ENCODE measurements at regions not wholly inside any gene's neighbourhood (a gene's known extent, or its start where the extent isn't known, plus 50 kb on each side); places are given as distances from the start of the nearest gene placed in this dataset.

DNA sequence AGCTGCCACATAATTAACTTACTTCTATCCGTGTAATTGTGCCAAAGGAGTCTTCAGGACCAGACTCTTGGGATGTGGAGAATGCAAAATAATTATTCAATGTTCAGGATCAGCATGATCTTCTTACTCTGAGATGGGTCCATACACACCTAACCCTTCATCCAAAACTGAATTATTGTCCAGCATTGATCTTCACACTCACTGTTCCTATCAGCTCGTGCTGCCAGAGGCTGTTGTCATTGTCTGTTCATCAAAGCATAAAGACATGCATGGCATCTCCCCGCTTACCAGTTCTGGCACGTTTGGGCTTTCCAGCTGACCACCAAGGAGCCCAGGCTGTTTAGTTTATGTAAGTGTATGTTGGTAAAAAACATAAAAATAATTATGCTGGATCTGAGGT lies 1090.7 kb downstream of the DNAJB9 start:
- H3K4me1 ChIP-seq (ENCODE audit: control insufficient read depth in 4 of 4, insufficient read depth in 4 of 4, low read length in 3 of 4), result no peaks in the 10 kb centered on the region
- no peak overlapping the region for H3K27ac ChIP-seq (ENCODE audit: low read depth in 1 of 2, low read length in 2 of 2)
- WGBS, result 68% methylated on average over 4 of the region's 4 CpGs
- TF ChIP-seq GABPA (IDR thresholded peaks at IDR 0.05 in 1 of 2, conservative IDR thresholded peaks at IDR 0.05 in 1 of 2) (no peak), EGR1 (IDR thresholded peaks at IDR 0.05; ENCODE audit: low read depth in 2 of 2) (no peak), SP1 (IDR thresholded peaks at IDR 0.05) (no peak), TAF1 (conservative IDR thresholded peaks at IDR 0.05) (no peak), NR2F2 (IDR thresholded peaks at IDR 0.05) (no peak), REST (IDR thresholded peaks at IDR 0.05) (no peak), JUND (IDR thresholded peaks at IDR 0.05) (no peak), ZBTB33 (IDR thresholded peaks at IDR 0.05) (no peak), HNF4A (conservative IDR thresholded peaks at IDR 0.05) (no peak)
- TF ChIP-seq, protein P1, sequence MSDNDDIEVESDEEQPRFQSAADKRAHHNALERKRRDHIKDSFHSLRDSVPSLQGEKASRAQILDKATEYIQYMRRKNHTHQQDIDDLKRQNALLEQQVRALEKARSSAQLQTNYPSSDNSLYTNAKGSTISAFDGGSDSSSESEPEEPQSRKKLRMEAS (IDR thresholded peaks at IDR 0.05), result no peak
- DNase-seq (ENCODE audit: low spot score), result no peak
- H3K36me3 ChIP-seq (ENCODE audit: control insufficient read depth in 4 of 4, insufficient read depth in 3 of 4, low read depth in 1 of 4, low read length in 3 of 4), result no peaks in the 10 kb centered on the region
- H3K9me3 ChIP-seq (ENCODE audit: control insufficient read depth in 4 of 4, low read length in 3 of 4), result no peaks in the 10 kb centered on the region
- no peak overlapping the region for H3K4me3 ChIP-seq (ENCODE audit: low read depth in 1 of 3, low read length in 3 of 3)
- no peaks in the 10 kb centered on the region for H3K27me3 ChIP-seq (ENCODE audit: control insufficient read depth in 4 of 4, insufficient read depth in 4 of 4, low read length in 3 of 4)
- H3K9ac ChIP-seq (ENCODE audit: low read depth in 1 of 2, low read length in 2 of 2), result no peak overlapping the region

DNA sequence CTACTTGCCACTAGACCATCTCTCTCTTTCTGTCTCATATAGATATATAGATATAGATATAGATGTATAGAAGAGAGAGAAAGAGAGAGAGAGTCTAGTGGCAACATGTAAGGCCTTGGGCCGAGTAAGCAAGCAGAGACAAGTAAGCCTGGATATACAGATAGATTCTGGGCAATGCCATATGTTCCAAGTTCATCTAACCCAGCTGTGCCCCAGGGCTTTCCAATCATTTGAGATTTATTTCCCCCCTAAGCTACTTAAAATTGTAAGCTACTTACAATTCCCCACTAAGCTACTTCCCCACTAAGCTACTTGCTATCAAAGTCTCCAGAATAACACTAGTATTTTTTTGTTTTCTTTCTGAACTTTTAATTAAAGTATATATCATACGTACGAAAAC lies 1094.1 kb downstream of the DNAJB9 start:
- Histone ChIP-seq H3K4me1 (ENCODE audit: control insufficient read depth in 4 of 4, insufficient read depth in 4 of 4, low read length in 3 of 4) (no peaks in the 10 kb centered on the region), H3K36me3 (ENCODE audit: control insufficient read depth in 4 of 4, insufficient read depth in 3 of 4, low read depth in 1 of 4, low read length in 3 of 4) (no peaks in the 10 kb centered on the region), H3K4me3 (ENCODE audit: low read depth in 1 of 3, low read length in 3 of 3) (no peak overlapping the region), H3K9ac (ENCODE audit: low read depth in 1 of 2, low read length in 2 of 2) (no peak overlapping the region), H3K27me3 (ENCODE audit: control insufficient read depth in 4 of 4, insufficient read depth in 4 of 4, low read length in 3 of 4) (no peaks in the 10 kb centered on the region), H3K27ac (ENCODE audit: low read depth in 1 of 2, low read length in 2 of 2) (no peak overlapping the region), H3K9me3 (ENCODE audit: control insufficient read depth in 4 of 4, low read length in 3 of 4) (no peaks in the 10 kb centered on the region)
- WGBS, result 90% methylated on average over 3 of the region's 3 CpGs
- TF ChIP-seq, protein P1 (IDR thresholded peaks at IDR 0.05), result no peak
- no peak for TF ChIP-seq RAD21 (IDR thresholded peaks at IDR 0.05)
- TF ChIP-seq RXRA (IDR thresholded peaks at IDR 0.05), result no peak
- no peak for TF ChIP-seq SP1 (IDR thresholded peaks at IDR 0.05)
- TF ChIP-seq YY1 (IDR thresholded peaks at IDR 0.05), result no peak
- TF ChIP-seq EGR1 (IDR thresholded peaks at IDR 0.05; ENCODE audit: low read depth in 2 of 2), result no peak
- TF ChIP-seq ZBTB33 (IDR thresholded peaks at IDR 0.05), result no peak
- no peak for TF ChIP-seq TAF1 (conservative IDR thresholded peaks at IDR 0.05)
- no peak for TF ChIP-seq GABPA (IDR thresholded peaks at IDR 0.05 in 1 of 2, conservative IDR thresholded peaks at IDR 0.05 in 1 of 2)
- TF ChIP-seq, protein P2, sequence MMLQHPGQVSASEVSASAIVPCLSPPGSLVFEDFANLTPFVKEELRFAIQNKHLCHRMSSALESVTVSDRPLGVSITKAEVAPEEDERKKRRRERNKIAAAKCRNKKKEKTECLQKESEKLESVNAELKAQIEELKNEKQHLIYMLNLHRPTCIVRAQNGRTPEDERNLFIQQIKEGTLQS (IDR thresholded peaks at IDR 0.05), result no peak
- TF ChIP-seq HNF4A (conservative IDR thresholded peaks at IDR 0.05), result no peak
- TF ChIP-seq, protein P3, sequence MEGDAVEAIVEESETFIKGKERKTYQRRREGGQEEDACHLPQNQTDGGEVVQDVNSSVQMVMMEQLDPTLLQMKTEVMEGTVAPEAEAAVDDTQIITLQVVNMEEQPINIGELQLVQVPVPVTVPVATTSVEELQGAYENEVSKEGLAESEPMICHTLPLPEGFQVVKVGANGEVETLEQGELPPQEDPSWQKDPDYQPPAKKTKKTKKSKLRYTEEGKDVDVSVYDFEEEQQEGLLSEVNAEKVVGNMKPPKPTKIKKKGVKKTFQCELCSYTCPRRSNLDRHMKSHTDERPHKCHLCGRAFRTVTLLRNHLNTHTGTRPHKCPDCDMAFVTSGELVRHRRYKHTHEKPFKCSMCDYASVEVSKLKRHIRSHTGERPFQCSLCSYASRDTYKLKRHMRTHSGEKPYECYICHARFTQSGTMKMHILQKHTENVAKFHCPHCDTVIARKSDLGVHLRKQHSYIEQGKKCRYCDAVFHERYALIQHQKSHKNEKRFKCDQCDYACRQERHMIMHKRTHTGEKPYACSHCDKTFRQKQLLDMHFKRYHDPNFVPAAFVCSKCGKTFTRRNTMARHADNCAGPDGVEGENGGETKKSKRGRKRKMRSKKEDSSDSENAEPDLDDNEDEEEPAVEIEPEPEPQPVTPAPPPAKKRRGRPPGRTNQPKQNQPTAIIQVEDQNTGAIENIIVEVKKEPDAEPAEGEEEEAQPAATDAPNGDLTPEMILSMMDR (IDR thresholded peaks at IDR 0.05; ENCODE audit: low read depth, low read length, missing input control), result no peak
- no peak for TF ChIP-seq JUND (IDR thresholded peaks at IDR 0.05)
- no peak for TF ChIP-seq NR2F2 (IDR thresholded peaks at IDR 0.05)
- TF ChIP-seq FOXA2 (IDR thresholded peaks at IDR 0.05), result no peak
- TF ChIP-seq FOXA1 (IDR thresholded peaks at IDR 0.05), result no peak
- TF ChIP-seq REST (IDR thresholded peaks at IDR 0.05), result no peak
- TF ChIP-seq HNF4G (IDR thresholded peaks at IDR 0.05), result no peak
- no peak for DNase-seq (ENCODE audit: low spot score)

Measured in liver (tissue), 8 donors.